ENCODE measurements at regions not wholly inside any gene's neighbourhood (a gene's known extent, or its start where the extent isn't known, plus 50 kb on each side); places are given as distances from the start of the nearest gene placed in this dataset.
"Not testable (repeated sequence)": the region's sequence is repeated elsewhere in the genome, so short reads cannot be mapped to it uniquely, and the experiment has no call there.

GRCh38 chr18:1412655-1413322 lies 508.1 kb downstream of the ADCYAP1 start:
- DNase-seq (ENCODE audit: low read depth, low spot score) = no peak

GRCh38 chr18:1413323-1413675 lies 508.6 kb downstream of the ADCYAP1 start:
- DNase-seq (ENCODE audit: low read depth, low spot score) = no peak

- DNase-seq (ENCODE audit: low read depth, low spot score) = no peak
These were observed 511.4 kb downstream of the ADCYAP1 start for GRCh38 chr18:1416074-1416473.

- no peak for DNase-seq (ENCODE audit: low read depth, low spot score)
These were observed 516.8 kb downstream of the ADCYAP1 start for GRCh38 chr18:1421502-1421901.

GRCh38 chr18:1422634-1423033 lies 518.0 kb downstream of the ADCYAP1 start:
- DNase-seq (ENCODE audit: low read depth, low spot score) = no peak

GRCh38 chr18:1425679-1426078 lies 521.0 kb downstream of the ADCYAP1 start:
- DNase-seq (ENCODE audit: low read depth, low spot score) = no peak

GRCh38 chr18:1435487-1435886 lies 530.8 kb downstream of the ADCYAP1 start:
- DNase-seq (ENCODE audit: low read depth, low spot score) = no peak

GRCh38 chr18:1436199-1436598 lies 531.5 kb downstream of the ADCYAP1 start:
- no peak for DNase-seq (ENCODE audit: low read depth, low spot score)

GRCh38 chr18:1438458-1438910 lies 533.8 kb downstream of the ADCYAP1 start:
- no peak for DNase-seq (ENCODE audit: low read depth, low spot score)

- DNase-seq (ENCODE audit: low read depth, low spot score) = no peak
These were observed 534.3 kb downstream of the ADCYAP1 start for GRCh38 chr18:1438967-1439366.

- DNase-seq (ENCODE audit: low read depth, low spot score) = not testable (repeated sequence)
These were observed 539.4 kb downstream of the ADCYAP1 start for GRCh38 chr18:1444062-1444461.

GRCh38 chr18:1446765-1447164 lies 542.1 kb downstream of the ADCYAP1 start:
- no peak for DNase-seq (ENCODE audit: low read depth, low spot score)

GRCh38 chr18:1452821-1453220 lies 548.1 kb downstream of the ADCYAP1 start:
- no peak for DNase-seq (ENCODE audit: low read depth, low spot score)

- no peak for DNase-seq (ENCODE audit: low read depth, low spot score)
These were observed 550.9 kb downstream of the ADCYAP1 start for GRCh38 chr18:1455605-1456004.

GRCh38 chr18:1458547-1458946 lies 553.9 kb downstream of the ADCYAP1 start:
- DNase-seq (ENCODE audit: low read depth, low spot score) = no peak

GRCh38 chr18:1463981-1464380 lies 559.3 kb downstream of the ADCYAP1 start:
- no peak for DNase-seq (ENCODE audit: low read depth, low spot score)

GRCh38 chr18:1464444-1465217 lies 560.0 kb downstream of the ADCYAP1 start:
- DNase-seq (ENCODE audit: low read depth, low spot score) = no peak

- DNase-seq (ENCODE audit: low read depth, low spot score) = no peak
These were observed 561.4 kb downstream of the ADCYAP1 start for GRCh38 chr18:1466035-1466434.

GRCh38 chr18:1467461-1467964 lies 562.8 kb downstream of the ADCYAP1 start:
- no peak for DNase-seq (ENCODE audit: low read depth, low spot score)

GRCh38 chr18:1468550-1468949 lies 563.9 kb downstream of the ADCYAP1 start:
- no peak for DNase-seq (ENCODE audit: low read depth, low spot score)

- DNase-seq (ENCODE audit: low read depth, low spot score) = no peak
These were observed 571.2 kb downstream of the ADCYAP1 start for GRCh38 chr18:1475867-1476266.

GRCh38 chr18:1480309-1480708 lies 575.6 kb downstream of the ADCYAP1 start:
- DNase-seq (ENCODE audit: low read depth, low spot score) = no peak

GRCh38 chr18:1481577-1481976 lies 576.9 kb downstream of the ADCYAP1 start:
- no peak for DNase-seq (ENCODE audit: low read depth, low spot score)

Data from ELF-1 (cell line).